ENCODE measurements at regions not wholly inside any gene's neighbourhood (a gene's known extent, or its start where the extent isn't known, plus 50 kb on each side); places are given as distances from the start of the nearest gene placed in this dataset.

DNA sequence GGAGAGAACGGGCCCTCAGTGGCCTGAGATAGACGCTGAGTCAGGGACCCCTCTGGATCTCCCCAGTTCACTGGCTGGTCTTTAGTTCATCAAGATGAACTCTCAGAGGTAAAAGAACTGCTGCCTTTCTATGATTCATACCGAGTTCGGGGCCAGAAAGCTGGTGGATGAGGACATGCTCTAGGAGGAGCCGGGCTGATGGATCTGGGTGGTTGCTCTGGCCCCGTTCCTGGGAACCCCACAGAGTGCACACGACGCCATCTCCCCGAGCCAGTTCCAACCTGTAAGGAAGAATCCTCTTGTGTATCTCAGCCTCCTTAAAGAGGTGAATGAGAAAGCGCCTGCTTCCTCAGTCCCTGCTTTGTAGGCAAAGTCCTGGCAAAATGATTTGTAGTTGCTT lies 142.6 kb upstream of the PDE10A start:
- H3K36me3 ChIP-seq (replicated peaks; ENCODE audit: low read depth, low read length): no peaks in the 10 kb centered on the region
- no peak overlapping the region for H3K4me3 ChIP-seq (ENCODE audit: low read length)
- TF ChIP-seq, protein P1, sequence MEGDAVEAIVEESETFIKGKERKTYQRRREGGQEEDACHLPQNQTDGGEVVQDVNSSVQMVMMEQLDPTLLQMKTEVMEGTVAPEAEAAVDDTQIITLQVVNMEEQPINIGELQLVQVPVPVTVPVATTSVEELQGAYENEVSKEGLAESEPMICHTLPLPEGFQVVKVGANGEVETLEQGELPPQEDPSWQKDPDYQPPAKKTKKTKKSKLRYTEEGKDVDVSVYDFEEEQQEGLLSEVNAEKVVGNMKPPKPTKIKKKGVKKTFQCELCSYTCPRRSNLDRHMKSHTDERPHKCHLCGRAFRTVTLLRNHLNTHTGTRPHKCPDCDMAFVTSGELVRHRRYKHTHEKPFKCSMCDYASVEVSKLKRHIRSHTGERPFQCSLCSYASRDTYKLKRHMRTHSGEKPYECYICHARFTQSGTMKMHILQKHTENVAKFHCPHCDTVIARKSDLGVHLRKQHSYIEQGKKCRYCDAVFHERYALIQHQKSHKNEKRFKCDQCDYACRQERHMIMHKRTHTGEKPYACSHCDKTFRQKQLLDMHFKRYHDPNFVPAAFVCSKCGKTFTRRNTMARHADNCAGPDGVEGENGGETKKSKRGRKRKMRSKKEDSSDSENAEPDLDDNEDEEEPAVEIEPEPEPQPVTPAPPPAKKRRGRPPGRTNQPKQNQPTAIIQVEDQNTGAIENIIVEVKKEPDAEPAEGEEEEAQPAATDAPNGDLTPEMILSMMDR (IDR thresholded peaks at IDR 0.05; ENCODE audit: low read depth, low read length): no peak
- no peak for TF ChIP-seq EZH2phosphoT487 (IDR thresholded peaks at IDR 0.05; ENCODE audit: low read depth)
- no peaks in the 10 kb centered on the region for H4K20me1 ChIP-seq (ENCODE audit: insufficient read depth, low read length)
- H3K4me1 ChIP-seq (ENCODE audit: low read length): no peaks in the 10 kb centered on the region
- H3K27me3 ChIP-seq (ENCODE audit: low read depth, low read length): no peaks in the 10 kb centered on the region
- H3K79me2 ChIP-seq (ENCODE audit: low read length): no peaks in the 10 kb centered on the region
- no peak overlapping the region for H2AFZ ChIP-seq (ENCODE audit: low read depth, low read length)
- H3K4me2 ChIP-seq (ENCODE audit: low read length): no peak overlapping the region
- no peak overlapping the region for H3K27ac ChIP-seq (ENCODE audit: low read length)
- H3K9me3 ChIP-seq (ENCODE audit: insufficient read depth, low read length): no peaks in the 10 kb centered on the region
- no peak overlapping the region for H3K9ac ChIP-seq (ENCODE audit: low read length)

DNA sequence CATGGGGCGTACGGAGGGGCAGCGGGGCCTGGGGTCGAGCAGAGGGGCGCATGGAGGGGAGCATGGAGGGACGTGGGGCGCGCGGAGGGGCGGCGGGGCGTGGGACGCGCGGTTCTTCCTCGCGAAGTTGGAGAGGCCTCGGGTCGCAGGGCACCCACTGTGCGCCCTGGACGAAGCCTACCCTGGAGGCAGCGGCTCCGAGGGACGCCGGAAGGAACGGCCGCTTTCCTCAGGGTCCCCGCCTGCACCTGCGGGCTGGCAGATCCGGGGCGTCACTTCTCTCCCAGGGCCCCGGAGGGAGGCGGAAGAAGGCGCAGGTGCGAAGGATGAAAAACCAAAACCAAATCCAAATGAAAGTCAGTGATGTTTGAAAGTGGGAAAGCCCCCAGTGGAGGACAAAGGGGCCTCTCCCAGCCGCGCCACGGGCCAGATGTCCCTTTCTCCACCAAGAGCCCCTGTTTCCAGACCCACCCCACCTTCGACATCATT lies 142.1 kb upstream of the PDE10A start:
- TF ChIP-seq, protein P1 (IDR thresholded peaks at IDR 0.05; ENCODE audit: low read depth, low read length): no peak
- no peak for TF ChIP-seq EZH2phosphoT487 (IDR thresholded peaks at IDR 0.05; ENCODE audit: low read depth)
- Histone ChIP-seq H3K27ac (ENCODE audit: low read length) (no peak overlapping the region), H3K4me2 (ENCODE audit: low read length) (no peak overlapping the region), H2AFZ (ENCODE audit: low read depth, low read length) (no peak overlapping the region), H3K36me3 (replicated peaks; ENCODE audit: low read depth, low read length) (no peaks in the 10 kb centered on the region), H3K9ac (ENCODE audit: low read length) (no peak overlapping the region), H4K20me1 (ENCODE audit: insufficient read depth, low read length) (no peaks in the 10 kb centered on the region), H3K79me2 (ENCODE audit: low read length) (no peaks in the 10 kb centered on the region), H3K9me3 (ENCODE audit: insufficient read depth, low read length) (no peaks in the 10 kb centered on the region), H3K4me3 (ENCODE audit: low read length) (no peak overlapping the region), H3K27me3 (ENCODE audit: low read depth, low read length) (no peaks in the 10 kb centered on the region), H3K4me1 (ENCODE audit: low read length) (no peaks in the 10 kb centered on the region)

DNA sequence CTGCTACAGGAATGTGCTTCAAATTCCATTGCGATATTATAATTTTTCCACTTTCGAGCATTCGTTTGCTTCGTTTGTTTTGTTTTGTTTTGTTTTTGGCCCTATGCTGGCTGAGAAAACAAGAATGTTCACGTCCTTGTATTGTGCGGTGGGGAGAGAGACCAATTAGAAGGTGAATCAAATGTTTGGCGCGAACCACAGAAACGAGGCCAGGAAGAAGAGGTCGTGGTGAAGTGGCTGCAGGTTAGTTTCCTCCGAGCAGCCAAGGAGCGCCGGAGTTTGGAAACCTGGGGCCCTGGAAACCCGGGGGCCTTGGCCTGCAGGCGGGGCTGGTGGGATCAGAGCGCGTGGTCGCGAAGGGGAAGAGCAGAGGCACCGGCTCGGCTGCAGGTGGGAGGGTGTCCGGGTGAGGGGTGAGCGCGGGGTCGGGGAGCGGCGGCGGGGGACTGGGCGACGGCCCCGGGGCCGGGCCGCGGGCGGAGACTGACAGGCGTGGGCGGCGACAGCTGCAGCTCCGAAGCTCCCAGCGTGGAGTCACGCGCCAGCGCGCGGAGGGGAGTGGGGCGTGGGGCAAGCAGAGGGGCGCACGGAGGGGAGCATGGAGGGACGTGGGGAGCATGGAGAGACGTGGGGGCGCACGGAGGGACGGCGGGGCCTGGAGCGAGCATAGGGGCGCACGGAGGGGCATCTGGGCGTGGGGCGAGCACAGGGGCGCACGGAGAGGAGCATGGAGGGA lies 141.5 kb upstream of the PDE10A start:
- Histone ChIP-seq H4K20me1 (ENCODE audit: insufficient read depth, low read length) (no peaks in the 10 kb centered on the region), H3K4me1 (ENCODE audit: low read length) (no peaks in the 10 kb centered on the region), H3K9me3 (ENCODE audit: insufficient read depth, low read length) (no peaks in the 10 kb centered on the region), H3K4me2 (ENCODE audit: low read length) (no peak overlapping the region), H2AFZ (ENCODE audit: low read depth, low read length) (no peak overlapping the region), H3K79me2 (ENCODE audit: low read length) (no peaks in the 10 kb centered on the region), H3K27ac (ENCODE audit: low read length) (no peak overlapping the region), H3K9ac (ENCODE audit: low read length) (no peak overlapping the region), H3K36me3 (replicated peaks; ENCODE audit: low read depth, low read length) (no peaks in the 10 kb centered on the region), H3K4me3 (ENCODE audit: low read length) (no peak overlapping the region), H3K27me3 (ENCODE audit: low read depth, low read length) (no peaks in the 10 kb centered on the region)
- TF ChIP-seq, protein P1 (IDR thresholded peaks at IDR 0.05; ENCODE audit: low read depth, low read length): no peak
- no peak for TF ChIP-seq EZH2phosphoT487 (IDR thresholded peaks at IDR 0.05; ENCODE audit: low read depth)

DNA sequence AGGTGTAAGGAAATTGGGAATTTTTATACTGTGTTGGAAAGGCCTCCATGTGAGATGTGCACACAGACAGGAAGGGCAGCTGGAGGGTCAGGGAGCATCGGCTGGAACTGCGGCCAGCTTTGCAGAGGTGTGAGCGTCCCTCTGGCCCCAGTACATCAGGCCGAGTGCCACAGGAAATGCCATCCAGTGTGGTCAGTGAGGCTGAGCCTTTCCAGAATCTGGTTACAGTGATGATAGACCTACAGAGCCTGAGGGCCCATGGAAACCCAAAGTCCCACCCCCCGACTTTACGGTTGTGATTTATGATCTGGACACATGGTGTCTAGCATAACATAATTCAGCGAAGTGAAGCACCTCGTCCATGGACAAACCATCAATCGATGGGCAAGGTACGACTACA lies 137.3 kb upstream of the PDE10A start:
- no peaks in the 10 kb centered on the region for H4K20me1 ChIP-seq (ENCODE audit: insufficient read depth, low read length)
- no peak overlapping the region for H3K27ac ChIP-seq (ENCODE audit: low read length)
- H3K4me1 ChIP-seq (ENCODE audit: low read length): no peaks in the 10 kb centered on the region
- H3K27me3 ChIP-seq (ENCODE audit: low read depth, low read length): no peaks in the 10 kb centered on the region
- no peak overlapping the region for H3K4me2 ChIP-seq (ENCODE audit: low read length)
- H3K79me2 ChIP-seq (ENCODE audit: low read length): no peaks in the 10 kb centered on the region
- H3K9me3 ChIP-seq (ENCODE audit: insufficient read depth, low read length): no peaks in the 10 kb centered on the region
- H3K9ac ChIP-seq (ENCODE audit: low read length): no peak overlapping the region
- TF ChIP-seq, protein P1 (IDR thresholded peaks at IDR 0.05; ENCODE audit: low read depth, low read length): no peak
- no peak for TF ChIP-seq EZH2phosphoT487 (IDR thresholded peaks at IDR 0.05; ENCODE audit: low read depth)
- no peak overlapping the region for H2AFZ ChIP-seq (ENCODE audit: low read depth, low read length)
- no peak overlapping the region for H3K4me3 ChIP-seq (ENCODE audit: low read length)
- no peaks in the 10 kb centered on the region for H3K36me3 ChIP-seq (replicated peaks; ENCODE audit: low read depth, low read length)

Measured in OCI-LY3 (cell line).